ENCODE measurements at regions not wholly inside any gene's neighbourhood (a gene's known extent, or its start where the extent isn't known, plus 50 kb on each side); places are given as distances from the start of the nearest gene placed in this dataset.
A peak's percentile ranks its signal among the peaks of the same experiment; 100 is the strongest.

- Histone ChIP-seq H3K79me2 (ENCODE audit: insufficient read depth, low read length) (no peaks in the 10 kb centered on the region), H3K9me2 (ENCODE audit: low read depth, low read length) (no peaks in the 10 kb centered on the region), H3K4me3 (ENCODE audit: low read depth, low read length, poor library complexity, severe bottlenecking) (no peak overlapping the region), H3K9ac (ENCODE audit: low read length) (no peak overlapping the region), H2AFZ (ENCODE audit: low read length) (no peak overlapping the region), H3K36me3 (ENCODE audit: insufficient read depth, low read length) (no peaks in the 10 kb centered on the region), H3K4me2 (ENCODE audit: low read length) (peak overlapping the region; percentile 58; the same call in 1 of the 2 replicates), H4K20me1 (ENCODE audit: insufficient read depth, low read length) (no peaks in the 10 kb centered on the region), H3F3A (ENCODE audit: insufficient read depth, low read length) (no peaks in the 10 kb centered on the region), H3K9me3 (ENCODE audit: low read length) (no peaks in the 10 kb centered on the region), H3K27ac (ENCODE audit: low read depth, low read length, poor library complexity, severe bottlenecking) (peak overlapping the region; percentile 95), H3K4me1 (ENCODE audit: insufficient read depth, low read length, severe bottlenecking) (peaks cover 53% of the 10 kb centered on the region), H3K27me3 (ENCODE audit: insufficient read depth, low read length) (no peaks in the 10 kb centered on the region)
- no peak for TF ChIP-seq CTCF (IDR thresholded peaks at IDR 0.05; ENCODE audit: low read length)
- TF ChIP-seq EZH2 (IDR thresholded peaks at IDR 0.05; ENCODE audit: borderline replicate concordance, low read length), result no peak
These were observed 475.1 kb downstream of the FOXO1 start for GRCh38 chr13:40191186-40191980.

GRCh38 chr13:40192452-40192851, 474.0 kb downstream of the FOXO1 start:
- no peaks in the 10 kb centered on the region for H4K20me1 ChIP-seq (ENCODE audit: insufficient read depth, low read length)
- H3K9me2 ChIP-seq (ENCODE audit: low read depth, low read length), result no peaks in the 10 kb centered on the region
- H3K27ac ChIP-seq (ENCODE audit: low read depth, low read length, poor library complexity, severe bottlenecking), result no peak overlapping the region
- H3K9ac ChIP-seq (ENCODE audit: low read length), result no peak overlapping the region
- no peak overlapping the region for H3K4me2 ChIP-seq (ENCODE audit: low read length)
- no peaks in the 10 kb centered on the region for H3K36me3 ChIP-seq (ENCODE audit: insufficient read depth, low read length)
- H3K4me3 ChIP-seq (ENCODE audit: low read depth, low read length, poor library complexity, severe bottlenecking), result no peak overlapping the region
- H3K27me3 ChIP-seq (ENCODE audit: insufficient read depth, low read length), result no peaks in the 10 kb centered on the region
- H2AFZ ChIP-seq (ENCODE audit: low read length), result no peak overlapping the region
- no peaks in the 10 kb centered on the region for H3K9me3 ChIP-seq (ENCODE audit: low read length)
- no peaks in the 10 kb centered on the region for H3K79me2 ChIP-seq (ENCODE audit: insufficient read depth, low read length)
- TF ChIP-seq CTCF (IDR thresholded peaks at IDR 0.05; ENCODE audit: low read length) (no peak), EZH2 (IDR thresholded peaks at IDR 0.05; ENCODE audit: borderline replicate concordance, low read length) (no peak)
- H3K4me1 ChIP-seq (ENCODE audit: insufficient read depth, low read length, severe bottlenecking), result peaks cover 43% of the 10 kb centered on the region
- H3F3A ChIP-seq (ENCODE audit: insufficient read depth, low read length), result no peaks in the 10 kb centered on the region

- H3K4me1 ChIP-seq (ENCODE audit: insufficient read depth, low read length, severe bottlenecking), result peaks cover 39% of the 10 kb centered on the region
- TF ChIP-seq EZH2 (IDR thresholded peaks at IDR 0.05; ENCODE audit: borderline replicate concordance, low read length), result no peak
- no peak for TF ChIP-seq CTCF (IDR thresholded peaks at IDR 0.05; ENCODE audit: low read length)
- no peaks in the 10 kb centered on the region for H3K79me2 ChIP-seq (ENCODE audit: insufficient read depth, low read length)
- H3K27ac ChIP-seq (ENCODE audit: low read depth, low read length, poor library complexity, severe bottlenecking), result no peak overlapping the region
- no peaks in the 10 kb centered on the region for H3K9me2 ChIP-seq (ENCODE audit: low read depth, low read length)
- H3K4me3 ChIP-seq (ENCODE audit: low read depth, low read length, poor library complexity, severe bottlenecking), result no peak overlapping the region
- no peaks in the 10 kb centered on the region for H3F3A ChIP-seq (ENCODE audit: insufficient read depth, low read length)
- H3K4me2 ChIP-seq (ENCODE audit: low read length), result no peak overlapping the region
- H3K9ac ChIP-seq (ENCODE audit: low read length), result no peak overlapping the region
- H2AFZ ChIP-seq (ENCODE audit: low read length), result no peak overlapping the region
- H3K36me3 ChIP-seq (ENCODE audit: insufficient read depth, low read length), result no peaks in the 10 kb centered on the region
- H3K9me3 ChIP-seq (ENCODE audit: low read length), result no peaks in the 10 kb centered on the region
- no peaks in the 10 kb centered on the region for H4K20me1 ChIP-seq (ENCODE audit: insufficient read depth, low read length)
- H3K27me3 ChIP-seq (ENCODE audit: insufficient read depth, low read length), result no peaks in the 10 kb centered on the region
These were observed 473.6 kb downstream of the FOXO1 start for GRCh38 chr13:40192858-40193257.
